ENCODE measurements at regions not wholly inside any gene's neighbourhood (a gene's known extent, or its start where the extent isn't known, plus 50 kb on each side); places are given as distances from the start of the nearest gene placed in this dataset.

GRCh38 chr13:40457929-40458719, 208.3 kb downstream of the FOXO1 start:
- no peak for TF ChIP-seq GATA3 (IDR thresholded peaks at IDR 0.05; ENCODE audit: low read depth, low read length)
- TF ChIP-seq GATA2 (IDR thresholded peaks at IDR 0.05; ENCODE audit: low read depth, low read length): no peak

DNA sequence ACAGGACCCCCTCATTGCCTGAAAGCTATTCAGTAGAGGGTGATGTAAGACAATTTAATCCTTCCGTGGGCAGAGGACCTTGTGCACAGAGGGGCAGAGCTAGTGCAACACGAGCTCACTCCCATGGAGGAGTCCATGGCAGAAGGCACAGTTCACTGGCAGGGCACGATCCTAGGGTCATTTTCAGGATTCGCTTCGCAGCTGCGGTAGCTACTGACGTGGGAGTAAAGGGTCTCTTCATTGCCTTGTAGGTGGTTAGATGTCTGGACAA, 207.8 kb downstream of the FOXO1 start:
- TF ChIP-seq GATA3 (IDR thresholded peaks at IDR 0.05; ENCODE audit: low read depth, low read length) (no peak), GATA2 (IDR thresholded peaks at IDR 0.05; ENCODE audit: low read depth, low read length) (no peak)

GRCh38 chr13:40460116-40460515, 206.3 kb downstream of the FOXO1 start:
- TF ChIP-seq GATA2 (IDR thresholded peaks at IDR 0.05; ENCODE audit: low read depth, low read length): no peak
- TF ChIP-seq GATA3 (IDR thresholded peaks at IDR 0.05; ENCODE audit: low read depth, low read length): no peak

DNA sequence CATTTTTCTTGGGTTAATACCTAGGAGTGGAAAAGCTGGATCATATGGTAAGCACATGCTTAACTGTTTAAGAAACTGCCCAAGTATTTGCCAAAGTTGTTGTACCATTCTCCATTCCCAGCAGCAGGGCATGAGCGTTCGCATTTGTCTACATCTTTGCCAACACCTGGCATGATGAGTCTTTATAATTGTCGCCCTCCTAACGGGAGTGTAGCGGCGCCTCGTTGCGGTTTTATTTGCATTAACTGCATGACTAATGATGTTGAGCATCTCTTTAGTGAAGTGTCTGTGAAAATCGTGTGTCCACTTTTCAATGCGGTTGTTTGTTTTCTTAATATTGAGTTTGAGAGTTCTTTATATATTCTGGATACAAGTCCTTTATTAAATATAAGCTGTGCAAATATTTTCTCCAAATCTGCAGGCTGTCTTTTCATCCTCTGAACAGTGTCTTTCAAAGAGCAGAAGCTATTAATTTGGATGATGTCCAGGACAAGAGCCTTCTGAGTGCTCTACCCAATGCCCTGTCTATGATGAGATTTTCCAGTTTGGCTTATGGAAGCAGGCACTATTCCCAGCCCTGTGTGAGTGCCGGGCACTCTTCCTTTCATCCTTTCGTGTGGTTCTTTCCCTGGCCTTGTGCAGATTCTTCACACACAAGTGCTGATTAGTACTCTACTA, 202.0 kb downstream of the FOXO1 start:
- TF ChIP-seq GATA2 (IDR thresholded peaks at IDR 0.05; ENCODE audit: low read depth, low read length) (no peak), GATA3 (IDR thresholded peaks at IDR 0.05; ENCODE audit: low read depth, low read length) (no peak)

DNA sequence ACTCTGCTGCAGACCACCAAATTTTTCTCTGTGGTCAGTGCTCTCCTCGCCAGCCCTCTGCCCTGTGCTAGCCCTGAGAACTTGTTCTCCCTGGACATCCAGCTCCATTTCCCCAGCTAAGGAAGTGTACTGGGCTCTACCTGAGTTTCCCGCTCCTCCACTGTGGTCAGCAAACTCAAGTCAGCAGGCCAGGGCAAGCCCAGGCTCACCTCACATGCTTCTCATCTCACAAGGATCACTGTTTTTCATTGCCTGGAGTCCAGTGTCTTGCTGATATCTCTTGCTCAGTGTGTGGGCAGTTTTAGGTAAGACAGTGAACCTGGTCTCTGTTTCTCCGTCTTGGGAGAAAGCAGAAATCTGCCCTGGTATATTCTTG, 201.4 kb downstream of the FOXO1 start:
- TF ChIP-seq GATA2 (IDR thresholded peaks at IDR 0.05; ENCODE audit: low read depth, low read length): no peak
- TF ChIP-seq GATA3 (IDR thresholded peaks at IDR 0.05; ENCODE audit: low read depth, low read length): no peak

- TF ChIP-seq GATA2 (IDR thresholded peaks at IDR 0.05; ENCODE audit: low read depth, low read length): no peak
- TF ChIP-seq GATA3 (IDR thresholded peaks at IDR 0.05; ENCODE audit: low read depth, low read length): no peak
Measured at GRCh38 chr13:40466272-40466671, 200.2 kb downstream of the FOXO1 start.

- TF ChIP-seq GATA3 (IDR thresholded peaks at IDR 0.05; ENCODE audit: low read depth, low read length): no peak
- no peak for TF ChIP-seq GATA2 (IDR thresholded peaks at IDR 0.05; ENCODE audit: low read depth, low read length)
Measured at GRCh38 chr13:40468227-40468838, 198.1 kb downstream of the FOXO1 start.

DNA sequence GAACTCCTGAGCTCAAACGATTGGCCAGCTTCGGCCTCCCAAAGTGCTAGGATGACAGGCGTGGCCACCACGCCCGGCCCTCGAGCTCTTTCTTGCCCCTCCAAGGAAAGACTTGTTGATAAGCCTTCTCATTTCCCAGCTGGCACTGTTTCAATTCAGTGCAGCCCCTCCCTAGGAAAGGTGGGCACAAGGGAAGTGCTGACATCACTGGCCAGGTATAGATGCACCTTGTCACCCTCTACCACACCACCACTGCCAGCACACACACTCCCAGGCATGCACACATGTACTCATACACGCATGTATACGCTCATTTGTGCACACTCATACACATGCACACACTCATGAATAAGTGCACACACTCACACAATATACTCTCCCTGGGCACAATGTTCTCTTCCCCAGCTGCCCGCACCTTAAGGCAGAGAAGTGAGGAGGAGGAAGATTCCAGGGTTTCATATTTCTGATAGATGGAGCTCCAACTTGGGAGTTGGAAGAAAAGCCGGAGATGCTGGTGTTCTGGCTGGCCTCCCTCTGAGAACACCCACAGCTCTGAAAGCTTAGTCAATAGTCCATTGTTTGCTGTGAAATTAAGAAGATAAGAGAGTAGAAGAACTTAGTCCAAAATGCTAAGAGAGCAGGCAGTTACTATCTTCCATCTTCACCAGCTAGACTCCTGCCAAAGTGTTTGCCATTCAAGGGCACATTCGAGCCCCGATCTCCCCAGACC, 196.7 kb downstream of the FOXO1 start:
- TF ChIP-seq GATA2 (IDR thresholded peaks at IDR 0.05; ENCODE audit: low read depth, low read length) (no peak), GATA3 (IDR thresholded peaks at IDR 0.05; ENCODE audit: low read depth, low read length) (no peak)

- TF ChIP-seq GATA2 (IDR thresholded peaks at IDR 0.05; ENCODE audit: low read depth, low read length) (no peak), GATA3 (IDR thresholded peaks at IDR 0.05; ENCODE audit: low read depth, low read length) (no peak)
Measured at GRCh38 chr13:40470660-40471059, 195.8 kb downstream of the FOXO1 start.

DNA sequence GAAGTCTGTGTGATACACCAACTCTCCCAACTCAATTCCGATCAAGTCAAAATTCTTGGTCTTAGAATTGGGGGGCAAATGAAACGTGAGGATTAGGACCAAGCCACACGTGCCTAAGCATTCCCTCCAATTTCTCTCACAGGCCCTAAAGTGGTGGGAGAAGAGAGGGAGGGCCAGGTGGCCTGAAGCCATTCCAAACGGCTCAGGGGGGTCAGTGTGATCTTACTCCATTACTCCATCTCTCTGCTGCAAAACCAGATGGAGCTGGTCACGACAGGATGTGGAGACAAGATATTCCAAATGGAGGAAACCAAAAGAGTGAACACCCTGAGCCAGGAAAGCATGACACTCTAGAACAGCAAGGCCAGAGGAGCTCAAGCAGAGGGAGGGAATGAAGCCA, 195.4 kb downstream of the FOXO1 start:
- TF ChIP-seq GATA2 (IDR thresholded peaks at IDR 0.05; ENCODE audit: low read depth, low read length) (no peak), GATA3 (IDR thresholded peaks at IDR 0.05; ENCODE audit: low read depth, low read length) (no peak)

DNA sequence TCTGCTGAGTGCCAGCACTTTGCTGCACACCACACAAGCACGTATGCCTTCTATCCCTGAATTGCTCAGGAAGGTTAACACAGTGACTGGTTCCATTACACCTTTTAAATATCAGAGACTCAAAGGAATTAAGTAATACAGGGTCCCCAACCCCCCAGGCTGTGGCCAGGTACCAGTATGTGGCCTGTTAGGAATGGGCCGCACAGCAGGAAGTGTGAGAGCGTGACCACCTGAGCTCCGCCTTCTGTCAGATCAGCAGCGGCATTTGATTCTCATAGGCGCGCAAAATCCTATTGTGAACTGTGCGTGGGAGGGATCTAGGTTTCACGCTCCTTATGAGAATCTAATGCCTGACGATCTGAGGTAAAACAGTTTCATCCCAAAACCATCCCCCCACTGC, 194.5 kb downstream of the FOXO1 start:
- TF ChIP-seq GATA2 (IDR thresholded peaks at IDR 0.05; ENCODE audit: low read depth, low read length) (no peak), GATA3 (IDR thresholded peaks at IDR 0.05; ENCODE audit: low read depth, low read length) (no peak)

- TF ChIP-seq GATA2 (IDR thresholded peaks at IDR 0.05; ENCODE audit: low read depth, low read length): no peak
- TF ChIP-seq GATA3 (IDR thresholded peaks at IDR 0.05; ENCODE audit: low read depth, low read length): no peak
Measured at GRCh38 chr13:40472427-40473220, 193.8 kb downstream of the FOXO1 start.

DNA sequence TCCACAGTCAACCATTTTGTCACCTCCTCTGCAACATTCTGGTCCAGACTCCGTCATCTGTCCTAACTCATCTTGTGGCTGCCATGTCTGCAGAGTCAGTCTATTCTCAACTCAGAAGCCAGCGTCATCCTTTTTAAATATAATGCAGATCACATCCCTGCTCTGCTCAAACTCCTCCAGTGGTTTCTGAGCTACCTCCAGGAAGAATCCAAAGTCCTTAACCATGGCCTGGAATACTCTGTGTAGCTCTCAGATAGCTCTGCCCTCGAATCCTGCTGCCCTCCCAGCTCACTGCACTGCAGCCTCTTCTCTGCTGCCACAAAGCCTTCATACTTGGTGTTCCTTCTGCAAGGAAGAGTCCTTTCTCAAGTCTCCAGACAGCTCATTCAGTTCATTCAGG, 190.8 kb downstream of the FOXO1 start:
- TF ChIP-seq GATA2 (IDR thresholded peaks at IDR 0.05; ENCODE audit: low read depth, low read length): no peak
- TF ChIP-seq GATA3 (IDR thresholded peaks at IDR 0.05; ENCODE audit: low read depth, low read length): no peak

All from SH-SY5Y (cell line).